ENCODE measurements at regions not wholly inside any gene's neighbourhood (a gene's known extent, or its start where the extent isn't known, plus 50 kb on each side); places are given as distances from the start of the nearest gene placed in this dataset.

DNA sequence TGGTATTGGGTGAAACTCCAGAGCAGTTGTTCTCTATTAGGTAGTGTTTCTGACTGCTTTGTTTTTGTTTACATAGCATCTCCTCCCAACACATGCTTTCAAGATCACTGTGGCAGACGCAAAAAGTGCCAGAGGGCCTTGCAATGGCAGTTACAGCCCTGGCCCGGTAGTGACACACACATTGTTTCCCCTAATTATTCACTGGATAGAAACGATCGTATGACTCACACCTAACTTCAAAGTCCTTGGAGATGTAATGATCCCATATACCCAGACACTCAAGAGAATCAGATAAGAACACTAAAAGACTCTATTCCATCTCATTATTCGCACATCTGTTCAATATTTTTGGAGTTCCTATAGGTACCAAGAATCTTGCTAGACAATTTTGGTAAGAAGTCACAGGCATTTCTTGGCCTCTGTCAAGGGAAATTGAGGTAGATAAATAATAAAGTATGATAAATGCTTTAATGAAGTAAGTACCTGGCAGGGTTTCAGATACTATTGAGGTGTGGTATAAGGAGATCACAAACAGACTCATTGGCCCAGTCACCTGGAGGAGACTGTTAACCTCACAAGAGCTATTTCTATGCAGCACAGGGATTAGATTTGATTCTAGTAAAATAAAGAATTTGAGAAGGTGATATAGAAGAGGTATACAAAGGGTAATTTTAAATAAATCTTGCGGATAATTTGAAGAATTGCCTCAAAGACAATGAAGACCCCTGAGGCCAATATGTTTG lies 485.3 kb downstream of the SLITRK6 start:
- DNase-seq (peak in 2 of 3 donors; percentile 13 to 17), ATAC-seq (ENCODE audit: insufficient read depth, low FRiP score) (no peak)
- Histone ChIP-seq H3K4me3 (no peak overlapping the region), H3K36me3 (ENCODE audit: control insufficient read depth in 4 of 4, insufficient read depth in 4 of 4, low read length in 4 of 4) (no peaks in the 10 kb centered on the region), H3K27ac (ENCODE audit: low read depth in 1 of 2, low read length in 1 of 2) (no peak overlapping the region), H3K27me3 (ENCODE audit: control insufficient read depth in 3 of 3, insufficient read depth in 3 of 3, low read length in 2 of 3) (no peaks in the 10 kb centered on the region), H3K9me3 (ENCODE audit: control insufficient read depth in 4 of 4, insufficient read depth in 3 of 4, low read length in 3 of 4) (no peaks in the 10 kb centered on the region), H3K4me1 (ENCODE audit: control insufficient read depth in 5 of 5, insufficient read depth in 5 of 5, low read length in 5 of 5) (peaks cover 0 to 3% (median 0%) of the 10 kb centered on the region in 5 donors), H3K9ac (ENCODE audit: insufficient read depth in 1 of 2, low read length in 2 of 2) (no peak overlapping the region)
- TF ChIP-seq, protein P1, sequence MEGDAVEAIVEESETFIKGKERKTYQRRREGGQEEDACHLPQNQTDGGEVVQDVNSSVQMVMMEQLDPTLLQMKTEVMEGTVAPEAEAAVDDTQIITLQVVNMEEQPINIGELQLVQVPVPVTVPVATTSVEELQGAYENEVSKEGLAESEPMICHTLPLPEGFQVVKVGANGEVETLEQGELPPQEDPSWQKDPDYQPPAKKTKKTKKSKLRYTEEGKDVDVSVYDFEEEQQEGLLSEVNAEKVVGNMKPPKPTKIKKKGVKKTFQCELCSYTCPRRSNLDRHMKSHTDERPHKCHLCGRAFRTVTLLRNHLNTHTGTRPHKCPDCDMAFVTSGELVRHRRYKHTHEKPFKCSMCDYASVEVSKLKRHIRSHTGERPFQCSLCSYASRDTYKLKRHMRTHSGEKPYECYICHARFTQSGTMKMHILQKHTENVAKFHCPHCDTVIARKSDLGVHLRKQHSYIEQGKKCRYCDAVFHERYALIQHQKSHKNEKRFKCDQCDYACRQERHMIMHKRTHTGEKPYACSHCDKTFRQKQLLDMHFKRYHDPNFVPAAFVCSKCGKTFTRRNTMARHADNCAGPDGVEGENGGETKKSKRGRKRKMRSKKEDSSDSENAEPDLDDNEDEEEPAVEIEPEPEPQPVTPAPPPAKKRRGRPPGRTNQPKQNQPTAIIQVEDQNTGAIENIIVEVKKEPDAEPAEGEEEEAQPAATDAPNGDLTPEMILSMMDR (IDR thresholded peaks at IDR 0.05; ENCODE audit: control extremely low read depth, extremely low read depth), result no peak
- 62 to 74% methylated on average over 6 of the region's 6 CpGs for WGBS, 2 donors

DNA sequence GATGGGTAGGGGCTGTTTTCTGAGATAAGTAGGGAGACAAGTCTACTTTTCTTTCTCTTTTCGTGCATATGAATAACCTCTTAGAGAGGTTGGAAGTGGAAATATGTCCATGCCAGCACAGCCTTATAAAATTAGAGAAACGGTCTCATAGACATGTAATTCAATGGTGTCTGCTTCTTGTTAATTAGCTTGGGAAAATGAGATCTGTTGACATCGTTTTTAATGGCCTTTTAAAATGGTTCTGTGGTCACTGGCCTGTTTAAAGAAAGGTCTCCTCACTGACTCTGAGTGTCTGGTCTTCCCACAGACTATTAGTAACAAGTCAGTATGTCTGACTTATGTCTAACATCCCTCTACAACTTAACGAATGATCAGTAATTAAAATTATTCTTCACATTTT lies 487.1 kb downstream of the SLITRK6 start:
- no peak for ATAC-seq (ENCODE audit: insufficient read depth, low FRiP score)
- WGBS, 2 donors, result 78% methylated on average over 4 of the region's 4 CpGs
- no peak overlapping the region for H3K4me3 ChIP-seq
- DNase-seq, result no peak
- H3K36me3 ChIP-seq (ENCODE audit: control insufficient read depth in 4 of 4, insufficient read depth in 4 of 4, low read length in 4 of 4), result no peaks in the 10 kb centered on the region
- no peaks in the 10 kb centered on the region for H3K9me3 ChIP-seq (ENCODE audit: control insufficient read depth in 4 of 4, insufficient read depth in 3 of 4, low read length in 3 of 4)
- H3K27ac ChIP-seq (ENCODE audit: low read depth in 1 of 2, low read length in 1 of 2), result no peak overlapping the region
- no peaks in the 10 kb centered on the region for H3K27me3 ChIP-seq (ENCODE audit: control insufficient read depth in 3 of 3, insufficient read depth in 3 of 3, low read length in 2 of 3)
- no peak overlapping the region for H3K9ac ChIP-seq (ENCODE audit: insufficient read depth in 1 of 2, low read length in 2 of 2)
- H3K4me1 ChIP-seq (ENCODE audit: control insufficient read depth in 5 of 5, insufficient read depth in 5 of 5, low read length in 5 of 5), result peaks cover 0 to 3% (median 0%) of the 10 kb centered on the region in 5 donors
- TF ChIP-seq, protein P1 (IDR thresholded peaks at IDR 0.05; ENCODE audit: control extremely low read depth, extremely low read depth), result no peak

DNA sequence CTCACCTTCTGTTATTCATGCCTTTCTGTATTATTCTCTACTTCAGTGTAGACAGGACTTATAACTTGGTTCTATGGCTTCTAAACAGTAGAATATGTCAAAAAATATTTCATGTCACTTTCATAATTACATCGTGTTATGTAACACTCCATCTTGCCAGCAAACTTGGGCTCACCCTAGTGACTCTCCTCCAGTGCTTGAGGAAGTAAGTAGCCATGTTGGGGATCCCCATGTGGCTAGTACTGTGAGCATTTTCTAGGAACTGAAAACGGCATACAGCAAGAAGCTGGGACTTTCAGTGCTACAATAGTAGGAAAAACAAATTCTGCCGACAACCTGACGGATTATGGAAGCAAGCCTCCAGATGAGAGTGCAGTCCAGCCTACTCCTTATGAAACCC lies 495.6 kb downstream of the SLITRK6 start:
- TF ChIP-seq, protein P1 (IDR thresholded peaks at IDR 0.05; ENCODE audit: control extremely low read depth, extremely low read depth), result no peak
- DNase-seq (no peak), ATAC-seq (ENCODE audit: insufficient read depth, low FRiP score) (no peak)
- no peak overlapping the region for H3K4me3 ChIP-seq
- H3K9me3 ChIP-seq (ENCODE audit: control insufficient read depth in 4 of 4, insufficient read depth in 3 of 4, low read length in 3 of 4), result no peaks in the 10 kb centered on the region
- no peaks in the 10 kb centered on the region for H3K27me3 ChIP-seq (ENCODE audit: control insufficient read depth in 3 of 3, insufficient read depth in 3 of 3, low read length in 2 of 3)
- WGBS, 2 donors, result 55 to 67% methylated on average over 4 of the region's 4 CpGs
- no peak overlapping the region for H3K9ac ChIP-seq (ENCODE audit: insufficient read depth in 1 of 2, low read length in 2 of 2)
- no peak overlapping the region for H3K27ac ChIP-seq (ENCODE audit: low read depth in 1 of 2, low read length in 1 of 2)
- no peaks in the 10 kb centered on the region for H3K36me3 ChIP-seq (ENCODE audit: control insufficient read depth in 4 of 4, insufficient read depth in 4 of 4, low read length in 4 of 4)
- no peaks in the 10 kb centered on the region for H3K4me1 ChIP-seq (ENCODE audit: control insufficient read depth in 5 of 5, insufficient read depth in 5 of 5, low read length in 5 of 5)

All from lung (tissue), 11 donors.